ENCODE measurements at regions not wholly inside any gene's neighbourhood (a gene's known extent, or its start where the extent isn't known, plus 50 kb on each side); places are given as distances from the start of the nearest gene placed in this dataset.

GRCh38 chr4:71184195-71184781 lies 154.5 kb upstream of the SLC4A4 start:
- Histone ChIP-seq H3K36me3 (replicated peaks) (no peaks in the 10 kb centered on the region), H3K27ac (no peak overlapping the region), H3K4me3 (ENCODE audit: low read depth, low read length) (no peak overlapping the region), H3K27me3 (replicated peaks) (no peaks in the 10 kb centered on the region)
- peak; percentile 62 for DNase-seq
- peak; percentile 70 for TF ChIP-seq CTCF (IDR thresholded peaks at IDR 0.05; ENCODE audit: low read depth, low read length, missing control alignments)
- in situ Hi-C loops (cut with HindIII; ENCODE audit: low pct_ligation_motif_present, low sequenced_read_pairs) = no loop called here

- TF ChIP-seq CTCF (IDR thresholded peaks at IDR 0.05; ENCODE audit: low read depth, low read length, missing control alignments) = no peak
- in situ Hi-C loops (cut with HindIII; ENCODE audit: low pct_ligation_motif_present, low sequenced_read_pairs) = no loop called here
- Histone ChIP-seq H3K27ac (no peak overlapping the region), H3K27me3 (replicated peaks) (no peaks in the 10 kb centered on the region), H3K4me3 (ENCODE audit: low read depth, low read length) (no peak overlapping the region), H3K36me3 (replicated peaks) (no peaks in the 10 kb centered on the region)
- DNase-seq = no peak
Observed at GRCh38 chr4:71185037-71185436, 153.8 kb upstream of the SLC4A4 start.

- Histone ChIP-seq H3K4me3 (ENCODE audit: low read depth, low read length) (peak overlapping the region; percentile 74), H3K27ac (no peak overlapping the region), H3K27me3 (replicated peaks) (no peaks in the 10 kb centered on the region), H3K36me3 (replicated peaks) (no peaks in the 10 kb centered on the region)
- no peak for DNase-seq
- in situ Hi-C loops (cut with HindIII; ENCODE audit: low pct_ligation_motif_present, low sequenced_read_pairs) = no loop called here
- TF ChIP-seq CTCF (IDR thresholded peaks at IDR 0.05; ENCODE audit: low read depth, low read length, missing control alignments) = no peak
Observed at GRCh38 chr4:71186257-71186565, 152.6 kb upstream of the SLC4A4 start.

- H3K27me3 ChIP-seq (replicated peaks) = no peaks in the 10 kb centered on the region
- no peak for DNase-seq
- H3K27ac ChIP-seq = no peak overlapping the region
- peak overlapping the region; percentile 74 for H3K4me3 ChIP-seq (ENCODE audit: low read depth, low read length)
- no peaks in the 10 kb centered on the region for H3K36me3 ChIP-seq (replicated peaks)
- in situ Hi-C loops (cut with HindIII; ENCODE audit: low pct_ligation_motif_present, low sequenced_read_pairs) = no loop called here
- no peak for TF ChIP-seq CTCF (IDR thresholded peaks at IDR 0.05; ENCODE audit: low read depth, low read length, missing control alignments)
Observed at GRCh38 chr4:71186566-71187403, 152.0 kb upstream of the SLC4A4 start.

GRCh38 chr4:71187404-71188155 lies 151.2 kb upstream of the SLC4A4 start:
- Histone ChIP-seq H3K36me3 (replicated peaks) (no peaks in the 10 kb centered on the region), H3K4me3 (ENCODE audit: low read depth, low read length) (peak overlapping the region; percentile 74), H3K27ac (no peak overlapping the region), H3K27me3 (replicated peaks) (no peaks in the 10 kb centered on the region)
- in situ Hi-C loops (cut with HindIII; ENCODE audit: low pct_ligation_motif_present, low sequenced_read_pairs) = no loop called here
- DNase-seq = no peak
- no peak for TF ChIP-seq CTCF (IDR thresholded peaks at IDR 0.05; ENCODE audit: low read depth, low read length, missing control alignments)
